ES-I3 (cell line): ENCODE measurements at regions not wholly inside any gene's neighbourhood (a gene's known extent, or its start where the extent isn't known, plus 50 kb on each side); places are given as distances from the start of the nearest gene placed in this dataset.

ENCODE experiments used
- H3K36me3 ChIP-seq: 2 replicates; pipeline ENCODE4 v1.6.1; 2013; ENCODE audit warnings: mild to moderate bottlenecking, low read length, control low read depth, moderate library complexity; ENCODE audit not compliant: insufficient read depth
- H3K4me1 ChIP-seq: 2 replicates; pipeline ENCODE4 v1.6.1; 2013; ENCODE audit warnings: mild to moderate bottlenecking, control low read depth, low read length; ENCODE audit not compliant: insufficient read depth
- H3K9ac ChIP-seq: 2 replicates; pipeline ENCODE4 v1.6.1; 2013; ENCODE audit warnings: low read depth, mild to moderate bottlenecking, low read length, moderate library complexity
- H3K9me3 ChIP-seq: 2 replicates; pipeline ENCODE4 v1.6.1; 2013; ENCODE audit warnings: mild to moderate bottlenecking, low read length, moderate library complexity; ENCODE audit not compliant: control insufficient read depth, insufficient read depth

- H3K36me3 ChIP-seq, result no peaks in the 10 kb centered on the region
- no peak overlapping the region for H3K9ac ChIP-seq
- no peaks in the 10 kb centered on the region for H3K4me1 ChIP-seq
- no peaks in the 10 kb centered on the region for H3K9me3 ChIP-seq
Observed at GRCh38 chr3:35528728-35529127, 110.6 kb upstream of the ARPP21 start.

- Histone ChIP-seq H3K4me1 (no peaks in the 10 kb centered on the region), H3K9me3 (no peaks in the 10 kb centered on the region), H3K9ac (no peak overlapping the region), H3K36me3 (no peaks in the 10 kb centered on the region)
Observed at GRCh38 chr3:35529337-35529736, 110.0 kb upstream of the ARPP21 start.

GRCh38 chr3:35537265-35537664 is 102.1 kb upstream of the ARPP21 start:
- no peaks in the 10 kb centered on the region for H3K4me1 ChIP-seq

GRCh38 chr3:35544976-35545375 is 94.3 kb upstream of the ARPP21 start:
- no peaks in the 10 kb centered on the region for H3K4me1 ChIP-seq
- no peaks in the 10 kb centered on the region for H3K9me3 ChIP-seq
- no peaks in the 10 kb centered on the region for H3K36me3 ChIP-seq
- no peak overlapping the region for H3K9ac ChIP-seq

More at GRCh38 chr3:35537265-35537664, 102.1 kb upstream of the ARPP21 start:
- H3K9ac ChIP-seq, result no peak overlapping the region
- H3K36me3 ChIP-seq, result no peaks in the 10 kb centered on the region
- no peaks in the 10 kb centered on the region for H3K9me3 ChIP-seq

GRCh38 chr3:35549690-35550089 is 89.6 kb upstream of the ARPP21 start:
- Histone ChIP-seq H3K9me3 (no peaks in the 10 kb centered on the region), H3K9ac (no peak overlapping the region), H3K4me1 (no peaks in the 10 kb centered on the region), H3K36me3 (no peaks in the 10 kb centered on the region)

- Histone ChIP-seq H3K4me1 (no peaks in the 10 kb centered on the region), H3K9ac (no peak overlapping the region), H3K36me3 (no peaks in the 10 kb centered on the region), H3K9me3 (no peaks in the 10 kb centered on the region; the same call in 1 of the 2 replicates)
Observed at GRCh38 chr3:35562141-35562540, 77.2 kb upstream of the ARPP21 start.

GRCh38 chr3:35565048-35565447 is 74.3 kb upstream of the ARPP21 start:
- no peaks in the 10 kb centered on the region for H3K4me1 ChIP-seq
- no peaks in the 10 kb centered on the region for H3K9me3 ChIP-seq
- no peak overlapping the region for H3K9ac ChIP-seq
- no peaks in the 10 kb centered on the region for H3K36me3 ChIP-seq
